ENCODE measurements at regions not wholly inside any gene's neighbourhood (a gene's known extent, or its start where the extent isn't known, plus 50 kb on each side); places are given as distances from the start of the nearest gene placed in this dataset.

DNA sequence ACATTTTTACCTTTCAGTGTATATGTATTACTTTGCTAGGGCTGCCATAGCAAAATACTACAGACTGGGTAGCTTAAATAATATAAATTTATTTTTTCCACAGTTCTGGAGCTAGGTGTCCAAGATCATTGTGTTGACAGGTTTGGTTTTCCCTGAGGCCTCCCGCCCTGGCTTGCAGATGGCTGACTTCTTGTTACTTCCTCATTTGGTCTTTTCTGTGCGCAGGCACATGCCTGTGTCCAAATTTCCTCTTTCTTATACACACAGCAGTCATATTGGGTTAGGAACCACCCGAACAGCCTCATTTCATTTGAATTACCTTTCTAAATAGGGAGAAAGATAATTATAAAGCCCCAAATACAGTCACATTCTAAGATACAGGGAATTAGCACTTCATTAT, 521.6 kb upstream of the SORCS1 start:
- no peaks in the 10 kb centered on the region for H3K4me1 Mint-ChIP-seq (ENCODE audit: unreplicated experiment)
- H3K27me3 Mint-ChIP-seq, result no peaks in the 10 kb centered on the region
- no peak for TF ChIP-seq CTCF (conservative IDR thresholded peaks at IDR 0.05)
- H3K27ac Mint-ChIP-seq, result no peak overlapping the region
- no peaks in the 10 kb centered on the region for H3K36me3 Mint-ChIP-seq
- no peaks in the 10 kb centered on the region for H3K9me3 Mint-ChIP-seq
- no peak overlapping the region for H3K4me3 Mint-ChIP-seq
- no peak for DNase-seq (ENCODE audit: extremely low spot score, unreplicated experiment)

- no peak for TF ChIP-seq CTCF (conservative IDR thresholded peaks at IDR 0.05)
- Mint-ChIP-seq H3K27me3 (peaks cover 6% of the 10 kb centered on the region), H3K36me3 (no peaks in the 10 kb centered on the region), H3K4me3 (no peak overlapping the region), H3K9me3 (no peaks in the 10 kb centered on the region), H3K27ac (no peak overlapping the region), H3K4me1 (ENCODE audit: unreplicated experiment) (peaks cover 4% of the 10 kb centered on the region)
- DNase-seq (ENCODE audit: extremely low spot score, unreplicated experiment), result no peak
These were observed 507.5 kb upstream of the SORCS1 start for GRCh38 chr10:107671960-107672359.

- TF ChIP-seq CTCF (conservative IDR thresholded peaks at IDR 0.05), result no peak
- no peak overlapping the region for H3K4me3 Mint-ChIP-seq
- no peak overlapping the region for H3K27ac Mint-ChIP-seq
- H3K9me3 Mint-ChIP-seq, result no peaks in the 10 kb centered on the region
- H3K4me1 Mint-ChIP-seq (ENCODE audit: unreplicated experiment), result no peaks in the 10 kb centered on the region
- no peak for DNase-seq (ENCODE audit: extremely low spot score, unreplicated experiment)
- H3K36me3 Mint-ChIP-seq, result no peaks in the 10 kb centered on the region
- H3K27me3 Mint-ChIP-seq, result peaks cover 3% of the 10 kb centered on the region
These were observed 501.7 kb upstream of the SORCS1 start for GRCh38 chr10:107666214-107666613.

- Mint-ChIP-seq H3K27me3 (peaks cover 3% of the 10 kb centered on the region), H3K9me3 (no peaks in the 10 kb centered on the region)
These were observed 501.0 kb upstream of the SORCS1 start for GRCh38 chr10:107665459-107665858.

DNA sequence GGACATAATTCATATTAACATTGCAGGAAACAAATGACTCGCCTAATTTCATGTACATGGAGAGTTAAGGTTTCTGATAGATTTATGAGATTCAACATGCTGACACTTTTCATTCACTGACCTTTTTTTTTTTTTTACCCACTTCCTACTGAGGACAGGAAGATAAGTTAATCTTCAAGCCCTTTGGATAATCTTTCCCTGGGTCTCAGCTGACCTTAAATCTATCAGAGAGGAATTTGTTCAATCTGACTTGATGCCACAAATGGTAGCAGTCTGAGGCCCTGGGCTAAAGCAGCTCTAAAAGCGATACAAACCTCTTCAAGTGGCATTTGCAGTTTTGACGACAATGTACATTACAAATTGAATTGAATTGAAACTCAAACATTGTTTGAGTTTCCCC, 493.3 kb upstream of the SORCS1 start:
- DNase-seq (ENCODE audit: extremely low spot score, unreplicated experiment), result no peak
- Mint-ChIP-seq H3K27me3 (peaks cover 8% of the 10 kb centered on the region), H3K4me3 (no peak overlapping the region), H3K36me3 (peaks cover 3% of the 10 kb centered on the region), H3K27ac (no peak overlapping the region), H3K4me1 (ENCODE audit: unreplicated experiment) (peaks cover 7% of the 10 kb centered on the region), H3K9me3 (no peaks in the 10 kb centered on the region)
- no peak for TF ChIP-seq CTCF (conservative IDR thresholded peaks at IDR 0.05)

More at GRCh38 chr10:107665459-107665858, 501.0 kb upstream of the SORCS1 start:
- Mint-ChIP-seq H3K27ac (no peak overlapping the region), H3K4me3 (no peak overlapping the region), H3K4me1 (ENCODE audit: unreplicated experiment) (no peaks in the 10 kb centered on the region), H3K36me3 (no peaks in the 10 kb centered on the region)
- no peak for TF ChIP-seq CTCF (conservative IDR thresholded peaks at IDR 0.05)
- DNase-seq (ENCODE audit: extremely low spot score, unreplicated experiment), result no peak

GRCh38 chr10:107656932-107657331, 492.4 kb upstream of the SORCS1 start:
- peaks cover 3% of the 10 kb centered on the region for H3K36me3 Mint-ChIP-seq
- H3K27me3 Mint-ChIP-seq, result peaks cover 8% of the 10 kb centered on the region
- no peak overlapping the region for H3K4me3 Mint-ChIP-seq
- H3K9me3 Mint-ChIP-seq, result no peaks in the 10 kb centered on the region
- TF ChIP-seq CTCF (conservative IDR thresholded peaks at IDR 0.05), result no peak
- H3K4me1 Mint-ChIP-seq (ENCODE audit: unreplicated experiment), result peaks cover 7% of the 10 kb centered on the region
- H3K27ac Mint-ChIP-seq, result no peak overlapping the region
- DNase-seq (ENCODE audit: extremely low spot score, unreplicated experiment), result no peak

Data from type B pancreatic cell (in vitro differentiated cells).